ENCODE measurements at regions not wholly inside any gene's neighbourhood (a gene's known extent, or its start where the extent isn't known, plus 50 kb on each side); places are given as distances from the start of the nearest gene placed in this dataset.
"Not testable (repeated sequence)": the region's sequence is repeated elsewhere in the genome, so short reads cannot be mapped to it uniquely, and the experiment has no call there.

DNA sequence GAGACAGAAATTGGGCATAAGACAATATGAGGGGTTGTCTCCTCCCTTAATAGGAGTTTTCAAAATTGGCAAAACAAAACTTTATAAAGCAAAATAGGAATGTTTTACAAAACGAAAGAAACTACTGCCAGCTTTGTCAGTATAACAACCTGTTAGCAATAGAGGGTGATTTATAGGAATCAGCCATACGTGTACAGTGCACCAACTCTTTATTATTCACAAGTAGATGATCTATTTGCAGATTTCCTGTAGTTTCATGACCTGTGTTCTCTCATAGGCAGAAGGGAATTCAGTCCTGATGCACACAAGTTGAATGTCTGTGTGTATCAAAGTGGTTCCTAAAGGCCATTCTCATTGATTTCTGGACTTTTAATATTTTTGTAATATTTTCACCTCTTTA lies 116.3 kb downstream of the MFAP3L start:
- Mint-ChIP-seq H3K36me3 (ENCODE audit: low read depth) (no peaks in the 10 kb centered on the region), H3K4me1 (no peaks in the 10 kb centered on the region), H3K27ac (no peak overlapping the region), H3K9me3 (no peaks in the 10 kb centered on the region), H3K27me3 (peaks cover 3% of the 10 kb centered on the region), H3K4me3 (no peak overlapping the region)
- DNase-seq: no peak
- POLR2A ChIA-PET: no interaction called here
- CTCF ChIA-PET: no interaction called here

DNA sequence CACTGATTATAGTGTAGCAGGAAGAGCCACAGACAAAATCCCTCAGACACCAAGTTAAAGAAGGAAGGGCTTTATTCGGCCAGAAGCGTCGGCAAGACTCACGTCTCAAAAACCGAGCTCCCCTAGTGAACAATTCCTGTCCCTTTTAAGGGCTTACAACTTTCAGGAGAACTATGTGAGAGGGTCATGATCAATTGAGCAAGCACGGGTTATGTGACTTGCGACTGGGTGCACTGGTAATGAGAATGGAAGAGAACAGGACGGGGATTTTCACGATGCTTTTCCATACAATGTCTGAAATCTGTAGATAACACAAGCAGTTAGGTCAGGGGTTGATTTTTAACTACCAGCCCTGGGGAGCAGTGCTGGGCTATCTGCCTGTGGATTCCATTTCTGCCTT lies 116.7 kb downstream of the MFAP3L start:
- no peak overlapping the region for H3K27ac Mint-ChIP-seq
- no peaks in the 10 kb centered on the region for H3K9me3 Mint-ChIP-seq
- CTCF ChIA-PET: no interaction called here

DNA sequence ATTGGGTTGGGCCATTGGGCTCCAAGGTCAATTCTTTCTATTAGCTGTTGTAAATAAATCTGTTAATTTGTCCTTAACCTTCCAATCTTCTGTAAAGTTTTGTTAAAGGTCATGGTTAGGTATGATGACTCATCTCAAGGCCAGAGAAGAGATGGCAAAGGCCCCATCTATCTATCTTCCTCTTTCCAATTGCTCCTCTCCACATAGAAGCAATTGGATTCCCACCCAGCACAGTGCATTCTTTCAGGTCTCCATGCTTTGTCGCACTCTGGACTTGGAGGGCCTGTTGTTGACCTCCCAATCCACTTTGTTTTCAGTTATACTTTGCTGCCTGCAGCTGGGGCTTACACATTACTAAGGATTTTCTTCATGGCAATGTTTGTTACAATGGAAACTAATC lies 118.5 kb downstream of the MFAP3L start:
- Mint-ChIP-seq H3K36me3 (ENCODE audit: low read depth) (no peaks in the 10 kb centered on the region), H3K27ac (no peak overlapping the region), H3K9me3 (no peaks in the 10 kb centered on the region), H3K27me3 (peaks cover 5% of the 10 kb centered on the region), H3K4me1 (no peaks in the 10 kb centered on the region), H3K4me3 (no peak overlapping the region)
- POLR2A ChIA-PET: no interaction called here
- CTCF ChIA-PET: no interaction called here
- DNase-seq: no peak

More for the DNA sequence above, 116.7 kb downstream of the MFAP3L start:
- no peaks in the 10 kb centered on the region for H3K4me1 Mint-ChIP-seq
- POLR2A ChIA-PET: no interaction called here
- peaks cover 3% of the 10 kb centered on the region for H3K27me3 Mint-ChIP-seq
- no peak overlapping the region for H3K4me3 Mint-ChIP-seq
- no peaks in the 10 kb centered on the region for H3K36me3 Mint-ChIP-seq (ENCODE audit: low read depth)
- DNase-seq: no peak

DNA sequence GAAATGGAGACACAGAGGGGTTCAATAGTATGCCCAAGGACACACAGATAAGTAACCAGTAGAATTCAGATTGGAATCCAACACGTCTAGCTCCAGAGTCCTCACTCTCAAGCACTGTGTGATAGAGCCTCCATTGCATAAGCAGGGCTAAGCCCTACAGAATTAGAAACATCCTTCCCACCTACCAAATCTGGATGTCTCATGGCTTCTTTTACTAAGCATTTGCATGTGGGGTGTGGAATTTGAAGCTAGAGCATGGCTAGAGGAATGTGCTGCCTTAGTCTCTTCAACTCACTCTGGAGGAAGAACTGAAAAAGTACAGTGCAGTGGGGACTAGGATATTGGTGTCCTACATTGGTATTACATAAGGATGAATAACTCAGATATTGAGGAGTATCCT lies 119.4 kb downstream of the MFAP3L start:
- POLR2A ChIA-PET: no interaction called here
- CTCF ChIA-PET: no interaction called here
- H3K4me1 Mint-ChIP-seq: no peaks in the 10 kb centered on the region
- no peaks in the 10 kb centered on the region for H3K9me3 Mint-ChIP-seq
- H3K27ac Mint-ChIP-seq: no peak overlapping the region
- H3K36me3 Mint-ChIP-seq (ENCODE audit: low read depth): no peaks in the 10 kb centered on the region
- no peak for DNase-seq
- H3K27me3 Mint-ChIP-seq: peaks cover 5% of the 10 kb centered on the region
- no peak overlapping the region for H3K4me3 Mint-ChIP-seq

DNA sequence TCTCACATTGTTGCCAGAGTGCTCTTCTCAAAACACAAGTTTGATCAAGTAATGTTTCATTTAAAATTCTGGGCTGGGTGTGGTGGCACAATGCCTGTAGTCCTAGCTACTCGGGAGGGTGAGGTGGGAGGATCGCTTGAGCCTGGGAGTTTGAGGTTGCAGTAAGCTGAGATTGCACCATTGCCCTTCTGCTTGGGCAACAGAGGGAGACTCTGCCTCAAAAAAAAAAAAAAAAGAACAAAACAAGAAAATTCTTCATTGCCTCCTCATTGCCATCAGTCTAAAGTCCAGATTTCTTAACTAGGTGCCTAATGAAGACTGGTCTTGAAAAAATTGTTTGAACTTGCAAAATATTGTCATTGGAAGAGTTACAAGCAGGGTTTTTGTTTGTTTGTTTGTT lies 120.1 kb downstream of the MFAP3L start:
- Mint-ChIP-seq H3K27ac (no peak overlapping the region), H3K9me3 (no peaks in the 10 kb centered on the region), H3K4me1 (no peaks in the 10 kb centered on the region), H3K4me3 (no peak overlapping the region), H3K27me3 (peaks cover 5% of the 10 kb centered on the region), H3K36me3 (ENCODE audit: low read depth) (no peaks in the 10 kb centered on the region)
- ChIA-PET POLR2A (interaction anchor here (0.6 kb wide), 1 partner anchor 351 kb away, joined by 3 read pairs; no protein-coding TSS in a partner anchor), CTCF (interaction anchor here (1.7 kb wide), 1 partner anchor 57 kb away, joined by 4 read pairs; no protein-coding TSS in a partner anchor)
- no peak for DNase-seq

DNA sequence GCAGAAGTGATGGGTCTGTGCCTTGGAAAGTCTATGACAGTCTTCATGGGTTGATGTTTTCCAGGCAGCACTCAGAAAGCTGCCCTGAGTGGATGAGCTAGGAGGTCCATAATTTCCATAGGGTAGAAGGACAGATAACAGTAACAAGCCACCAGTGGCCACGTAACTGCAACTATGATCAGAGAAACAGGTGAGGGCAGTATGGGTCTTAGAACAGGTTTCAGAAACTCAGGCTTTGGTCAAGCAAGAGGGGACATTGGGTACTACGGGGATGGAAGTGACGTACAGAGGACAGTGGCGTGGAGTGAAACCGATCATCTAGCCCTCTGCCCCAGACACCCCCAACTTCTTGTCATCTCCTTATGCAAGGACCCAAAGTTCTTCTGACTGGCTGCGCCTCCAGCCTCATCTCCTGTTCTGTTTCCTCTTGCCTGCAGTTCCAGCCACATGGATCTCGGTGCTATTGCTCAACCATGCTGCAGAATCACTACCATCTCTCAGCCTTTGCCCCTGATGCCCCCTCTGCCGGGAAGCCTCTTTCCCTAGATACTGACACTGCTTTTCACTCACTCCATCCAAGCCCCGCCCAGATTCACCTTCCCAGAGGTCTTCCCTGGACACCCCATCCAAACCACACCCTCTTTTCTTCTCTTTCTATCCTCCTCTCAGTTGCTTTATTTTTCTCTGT lies 123.4 kb downstream of the MFAP3L start:
- H3K4me1 Mint-ChIP-seq: no peaks in the 10 kb centered on the region
- ChIA-PET POLR2A (no interaction called here), CTCF (no interaction called here)
- no peak for DNase-seq
- no peaks in the 10 kb centered on the region for H3K36me3 Mint-ChIP-seq (ENCODE audit: low read depth)
- peaks cover 2% of the 10 kb centered on the region for H3K27me3 Mint-ChIP-seq
- H3K9me3 Mint-ChIP-seq: no peaks in the 10 kb centered on the region
- H3K27ac Mint-ChIP-seq: no peak overlapping the region
- no peak overlapping the region for H3K4me3 Mint-ChIP-seq

DNA sequence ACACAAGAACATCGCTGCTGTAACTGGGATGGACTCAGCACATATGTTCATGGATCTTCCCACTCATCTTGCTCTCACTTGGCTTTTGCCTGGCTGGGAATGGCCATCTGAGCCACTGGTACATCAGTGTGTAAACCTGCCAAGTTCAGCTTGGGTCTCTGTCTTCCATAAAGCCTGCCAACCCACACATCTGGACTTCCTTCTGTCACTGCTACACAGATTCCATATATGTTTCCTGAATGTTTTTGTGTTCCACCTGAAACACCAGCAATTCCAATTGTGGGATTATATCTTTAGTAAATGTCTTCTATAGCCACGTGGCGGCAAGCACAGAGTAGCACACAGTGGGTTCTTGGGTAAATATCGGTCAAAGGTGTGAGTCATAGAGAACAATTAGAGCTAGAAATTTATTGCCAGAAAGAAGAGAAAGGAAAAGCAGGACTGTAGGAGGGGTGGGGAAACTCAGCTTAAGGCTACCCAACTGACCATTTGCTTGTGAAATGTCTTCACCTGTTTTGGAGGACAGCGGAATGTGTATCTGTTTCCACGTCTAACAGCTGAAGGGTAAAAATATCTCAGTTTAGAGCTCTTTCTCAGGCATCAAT lies 125.9 kb downstream of the MFAP3L start:
- H3K36me3 Mint-ChIP-seq (ENCODE audit: low read depth): no peaks in the 10 kb centered on the region
- POLR2A ChIA-PET: no interaction called here
- no peak for DNase-seq
- H3K27ac Mint-ChIP-seq: no peak overlapping the region
- no peaks in the 10 kb centered on the region for H3K4me1 Mint-ChIP-seq
- no peaks in the 10 kb centered on the region for H3K9me3 Mint-ChIP-seq
- CTCF ChIA-PET: no interaction called here
- H3K27me3 Mint-ChIP-seq: peaks cover 2% of the 10 kb centered on the region
- H3K4me3 Mint-ChIP-seq: no peak overlapping the region

DNA sequence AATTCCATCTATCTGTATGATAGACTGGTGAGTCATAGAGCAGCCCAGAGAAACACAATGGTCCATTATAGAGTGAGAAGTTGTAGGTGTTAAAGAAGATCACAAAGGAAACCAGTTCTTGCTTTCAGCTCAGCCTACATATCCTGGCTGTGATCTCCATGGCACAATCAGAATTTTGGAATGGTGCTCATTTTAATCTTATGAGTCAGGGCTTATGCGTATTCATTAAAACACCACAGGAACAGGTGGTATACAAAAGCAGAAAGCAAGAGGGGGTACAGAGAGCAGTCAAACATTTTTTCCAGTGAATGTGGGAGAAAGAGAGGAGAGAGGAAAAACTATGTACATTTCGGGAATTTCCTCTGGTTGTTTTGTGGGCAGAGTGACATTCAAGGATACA lies 126.9 kb downstream of the MFAP3L start:
- Mint-ChIP-seq H3K9me3 (no peaks in the 10 kb centered on the region), H3K4me3 (no peak overlapping the region), H3K27me3 (peaks cover 2% of the 10 kb centered on the region), H3K4me1 (no peaks in the 10 kb centered on the region), H3K36me3 (ENCODE audit: low read depth) (no peaks in the 10 kb centered on the region), H3K27ac (no peak overlapping the region)
- CTCF ChIA-PET: no interaction called here
- POLR2A ChIA-PET: no interaction called here
- no peak for DNase-seq

DNA sequence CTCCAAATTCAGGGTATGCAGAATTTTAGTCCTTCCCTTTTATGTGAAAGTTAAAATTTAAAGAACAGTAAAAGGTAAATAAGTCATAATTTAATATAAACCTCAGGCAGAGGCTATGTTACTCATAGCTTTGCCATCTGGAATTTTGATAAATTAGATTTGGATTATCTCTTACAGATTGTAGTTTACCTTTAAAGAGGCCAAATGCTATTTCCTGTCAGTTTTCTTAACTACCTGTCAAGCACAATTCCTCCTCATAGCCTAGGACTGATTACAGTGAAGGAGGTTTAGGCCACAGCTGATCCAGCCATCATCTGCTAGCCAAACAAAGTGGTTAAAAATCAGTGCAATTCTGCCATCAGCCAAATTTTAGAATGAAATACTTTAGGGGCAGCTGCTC lies 128.1 kb downstream of the MFAP3L start:
- no peak overlapping the region for H3K4me3 Mint-ChIP-seq
- no peaks in the 10 kb centered on the region for H3K27me3 Mint-ChIP-seq
- ChIA-PET POLR2A (no interaction called here), CTCF (no interaction called here)
- no peak overlapping the region for H3K27ac Mint-ChIP-seq
- no peaks in the 10 kb centered on the region for H3K36me3 Mint-ChIP-seq (ENCODE audit: low read depth)
- no peaks in the 10 kb centered on the region for H3K4me1 Mint-ChIP-seq
- H3K9me3 Mint-ChIP-seq: no peaks in the 10 kb centered on the region
- no peak for DNase-seq

DNA sequence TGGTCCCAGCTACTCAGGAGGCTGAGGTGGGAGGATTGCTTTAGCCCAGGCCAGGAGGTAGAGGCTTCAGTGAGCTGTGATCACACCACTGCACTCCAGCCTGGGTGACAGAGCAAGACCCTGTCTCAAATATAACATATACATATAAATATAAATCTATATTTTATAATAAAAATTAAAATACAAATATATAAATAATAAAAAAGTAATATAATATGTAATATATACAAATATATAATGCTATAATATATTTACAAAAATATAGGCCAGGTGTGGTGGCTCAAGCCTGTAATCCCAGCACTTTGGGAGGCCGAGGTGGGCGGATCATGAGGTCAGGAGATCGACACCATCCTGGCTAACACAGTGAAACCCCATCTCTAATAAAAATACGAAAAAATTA lies 131.4 kb downstream of the MFAP3L start:
- CTCF ChIA-PET; DNase-seq; H3K4me3 Mint-ChIP-seq; POLR2A ChIA-PET; H3K9me3 Mint-ChIP-seq; H3K36me3 Mint-ChIP-seq (ENCODE audit: low read depth); H3K4me1 Mint-ChIP-seq; H3K27me3 Mint-ChIP-seq; H3K27ac Mint-ChIP-seq: not testable (repeated sequence)

DNA sequence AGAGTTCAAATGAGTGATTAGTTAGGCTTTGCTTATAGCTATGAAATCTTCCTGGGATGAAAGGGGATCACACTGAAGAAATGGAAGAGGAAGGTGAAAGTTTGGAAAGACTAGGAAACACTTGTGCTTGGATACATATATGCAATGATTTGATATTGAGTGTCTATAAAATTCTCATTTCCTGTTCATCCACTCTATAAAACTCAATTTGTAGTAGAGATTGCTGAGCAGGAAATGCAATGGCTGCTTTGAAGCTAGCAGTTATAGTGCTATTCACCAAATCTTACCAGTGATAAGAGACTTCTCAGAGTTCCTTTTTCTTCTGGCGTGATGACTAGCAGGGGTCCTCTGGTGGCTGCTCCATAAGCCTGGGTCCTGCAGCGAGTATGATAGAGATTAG lies 128.1 kb upstream of the HPF1 start:
- H3K4me3 Mint-ChIP-seq: no peak overlapping the region
- no peaks in the 10 kb centered on the region for H3K9me3 Mint-ChIP-seq
- no peaks in the 10 kb centered on the region for H3K4me1 Mint-ChIP-seq
- H3K27ac Mint-ChIP-seq: no peak overlapping the region
- POLR2A ChIA-PET: interaction anchor here (0.6 kb wide), 1 partner anchor 10 kb away, joined by 3 read pairs; no protein-coding TSS in a partner anchor
- DNase-seq: no peak
- no peaks in the 10 kb centered on the region for H3K27me3 Mint-ChIP-seq
- no peaks in the 10 kb centered on the region for H3K36me3 Mint-ChIP-seq (ENCODE audit: low read depth)
- CTCF ChIA-PET: no interaction called here

DNA sequence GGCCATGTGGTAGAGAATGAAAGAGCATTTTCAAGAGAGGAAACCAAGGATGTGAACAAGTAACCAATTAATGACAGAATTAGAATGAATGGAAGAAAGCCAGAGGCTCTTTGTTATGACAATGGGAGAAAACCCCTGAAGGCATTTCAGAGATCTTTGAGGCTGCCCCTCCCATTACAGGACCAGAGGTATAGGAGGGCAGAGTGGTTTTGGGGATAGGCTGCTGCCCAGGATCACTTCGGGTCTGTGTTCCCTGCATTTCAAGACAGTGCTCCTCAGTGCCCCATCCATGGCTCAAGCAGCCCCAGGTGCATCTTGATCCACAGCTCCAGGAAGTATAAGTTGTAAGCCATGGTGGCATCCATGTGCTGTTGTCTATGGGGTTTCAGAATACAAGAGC lies 124.0 kb upstream of the HPF1 start:
- H3K4me1 Mint-ChIP-seq: no peaks in the 10 kb centered on the region
- H3K27me3 Mint-ChIP-seq: no peaks in the 10 kb centered on the region
- H3K27ac Mint-ChIP-seq: no peak overlapping the region
- no peaks in the 10 kb centered on the region for H3K9me3 Mint-ChIP-seq
- ChIA-PET CTCF (no interaction called here), POLR2A (no interaction called here)
- no peaks in the 10 kb centered on the region for H3K36me3 Mint-ChIP-seq (ENCODE audit: low read depth)
- DNase-seq: no peak
- no peak overlapping the region for H3K4me3 Mint-ChIP-seq

DNA sequence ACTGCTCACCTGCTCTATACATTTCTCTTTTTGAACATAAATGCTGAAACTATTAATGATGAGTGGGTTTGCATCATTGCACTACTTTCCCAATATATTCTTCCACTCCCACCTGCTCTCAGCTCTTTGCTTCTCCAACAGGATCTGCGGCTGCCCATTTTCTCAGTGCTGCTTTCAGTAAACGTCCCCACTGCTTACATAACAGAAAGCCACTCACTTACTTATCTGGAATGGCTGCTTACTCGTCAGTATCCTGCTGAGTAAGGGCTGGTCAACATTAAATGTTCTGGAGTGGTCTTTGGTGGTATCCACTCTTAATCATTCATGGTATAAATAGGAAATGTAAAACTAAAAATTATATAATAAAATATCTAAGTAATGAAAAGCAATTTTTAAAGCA lies 112.8 kb upstream of the HPF1 start:
- no peak for DNase-seq
- Mint-ChIP-seq H3K9me3 (no peaks in the 10 kb centered on the region), H3K27ac (no peak overlapping the region), H3K27me3 (peaks cover 2% of the 10 kb centered on the region), H3K4me3 (no peak overlapping the region), H3K36me3 (ENCODE audit: low read depth) (no peaks in the 10 kb centered on the region), H3K4me1 (no peaks in the 10 kb centered on the region)
- POLR2A ChIA-PET: no interaction called here
- CTCF ChIA-PET: no interaction called here

DNA sequence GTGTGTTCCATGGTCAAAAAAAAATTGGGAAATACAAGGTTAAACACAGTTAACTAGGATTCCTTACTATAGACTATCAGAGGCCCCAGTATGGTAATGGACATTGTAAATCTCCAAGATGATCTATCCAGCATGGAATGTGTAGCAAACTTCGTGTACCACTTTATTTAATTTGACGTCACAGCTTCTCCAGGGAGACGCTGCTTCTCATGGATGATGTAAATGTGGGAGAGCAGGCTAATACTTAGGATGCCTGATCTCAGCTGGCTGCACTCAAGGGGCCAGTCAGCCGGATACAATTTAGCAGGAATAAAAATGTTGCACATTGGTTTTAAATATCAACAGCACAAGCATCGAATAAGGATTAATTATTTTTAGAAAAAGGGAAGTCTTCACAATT lies 111.7 kb upstream of the HPF1 start:
- POLR2A ChIA-PET: no interaction called here
- no peak for DNase-seq
- Mint-ChIP-seq H3K27me3 (peaks cover 2% of the 10 kb centered on the region), H3K36me3 (ENCODE audit: low read depth) (no peaks in the 10 kb centered on the region), H3K4me1 (no peaks in the 10 kb centered on the region), H3K27ac (no peak overlapping the region), H3K4me3 (no peak overlapping the region), H3K9me3 (no peaks in the 10 kb centered on the region)
- CTCF ChIA-PET: no interaction called here
